Naive thymus-derived CD4-positive, alpha-beta T cell (primary cell): ENCODE measurements at regions not wholly inside any gene's neighbourhood (a gene's known extent, or its start where the extent isn't known, plus 50 kb on each side); places are given as distances from the start of the nearest gene placed in this dataset.

Experiments used
- ATAC-seq: fragments of 150-1000 bp; cut with Tn5 transposase; 2 replicates; pipeline ENCODE4 v1.10.0; 2021; ENCODE audit warnings: mild to moderate bottlenecking, moderate library complexity
- CTCF ChIA-PET: fragments of 350-600 bp; sonication (Branson Sonifier 250); formaldehyde crosslinking; loops from one replicate; lab custom pipeline; 2021; ENCODE audit warnings: antibody characterized with exemption; lab: Charles Lee
- POLR2A ChIA-PET: fragments of 350-600 bp; sonication (Branson Sonifier 250); formaldehyde crosslinking; loops from one replicate; lab custom pipeline; 2021; ENCODE audit warnings: antibody characterized with exemption, inconsistent platforms; lab: Charles Lee
- DNase-seq, 9 donors: peaks; one replicate each; pipeline versions ENCODE4 v3.0.0 to v3.0.0-alpha.2; 2020 to 2022; ENCODE audit warnings: mixed read lengths in 1 of 9
- H3K27ac ChIP-seq: one replicate; pipeline ENCODE4 v1.7.0; 2013; ENCODE audit warnings: mild to moderate bottlenecking, low read depth, low read length, moderate library complexity
- H3K27me3 ChIP-seq, 2 donors: one replicate each; pipeline ENCODE4 v1.7.0; 2013; ENCODE audit warnings: low read length in 2 of 2, mild to moderate bottlenecking in 2 of 2, moderate library complexity in 2 of 2; ENCODE audit not compliant: control insufficient read depth in 2 of 2, insufficient read depth in 2 of 2
- H3K36me3 ChIP-seq, 3 experiments: 1 replicate in 2 of 3; 2 replicates in 1 of 3; pipeline ENCODE4 v1.7.0; 2013; ENCODE audit warnings: low read length in 3 of 3, mild to moderate bottlenecking in 3 of 3, moderate library complexity in 1 of 3; ENCODE audit not compliant: insufficient read depth in 3 of 3, control insufficient read depth in 2 of 3
- H3K4me1 ChIP-seq, 2 donors: one replicate each; pipeline ENCODE4 v1.7.0; 2013; ENCODE audit warnings: low read length in 2 of 2, mild to moderate bottlenecking in 2 of 2, moderate library complexity in 1 of 2; ENCODE audit not compliant: control insufficient read depth in 2 of 2, insufficient read depth in 2 of 2
- H3K4me3 ChIP-seq: 2 replicates; pipeline ENCODE4 v1.7.0; 2013; ENCODE audit warnings: mild to moderate bottlenecking, low read length
- H3K9me3 ChIP-seq, 3 experiments: 1 replicate in 2 of 3; 2 replicates in 1 of 3; pipeline ENCODE4 v1.7.0; 2013; ENCODE audit warnings: low read length in 3 of 3; ENCODE audit not compliant: control insufficient read depth in 2 of 3
- H3K27ac Mint-ChIP-seq, 9 donors: one replicate each; pipeline ENCODE4 v1.8.0; 2020 to 2022; ENCODE audit warnings: mixed read lengths in 9 of 9, mild to moderate bottlenecking in 8 of 9, moderate library complexity in 5 of 9, inconsistent platforms in 2 of 9
- H3K27me3 Mint-ChIP-seq, 5 donors: one replicate each; pipeline ENCODE4 v1.8.0; 2021 to 2022; ENCODE audit warnings: mixed read lengths in 5 of 5, mild to moderate bottlenecking in 1 of 5
- H3K36me3 Mint-ChIP-seq, 5 donors: one replicate each; pipeline ENCODE4 v1.8.0; 2020 to 2022; ENCODE audit warnings: mixed read lengths in 5 of 5, mild to moderate bottlenecking in 3 of 5, inconsistent platforms in 1 of 5
- H3K4me1 Mint-ChIP-seq, 7 donors: one replicate each; pipeline ENCODE4 v1.8.0; 2020 to 2022; ENCODE audit warnings: mixed read lengths in 7 of 7, mild to moderate bottlenecking in 3 of 7, inconsistent platforms in 1 of 7
- H3K4me3 Mint-ChIP-seq, 10 donors: one replicate each; pipeline ENCODE4 v1.8.0; 2020 to 2022; ENCODE audit warnings: mild to moderate bottlenecking in 10 of 10, mixed read lengths in 10 of 10, moderate library complexity in 6 of 10, inconsistent platforms in 2 of 10
- H3K9me3 Mint-ChIP-seq, 11 donors: one replicate each; pipeline ENCODE4 v1.8.0; 2020 to 2022; ENCODE audit warnings: mixed read lengths in 11 of 11, mild to moderate bottlenecking in 4 of 11, inconsistent platforms in 1 of 11, moderate library complexity in 1 of 11
- intact Hi-C, 2 donors: fragments of 100-400 bp; cut with micrococcal nuclease; formaldehyde crosslinking; loops; one replicate each; pipeline ENCODE4 v1.15.1; 2023

GRCh38 chr9:82184524-82184923 is 196.0 kb downstream of the SPATA31D1 start:
- Histone ChIP-seq H3K27ac (no peak overlapping the region), H3K36me3 (no peaks in the 10 kb centered on the region), H3K27me3 (no peaks in the 10 kb centered on the region), H3K9me3 (no peaks in the 10 kb centered on the region), H3K4me1 (no peaks in the 10 kb centered on the region), H3K4me3 (no peak overlapping the region)
- no peak for ATAC-seq
- Mint-ChIP-seq H3K4me3 (no peak overlapping the region), H3K4me1 (no peaks in the 10 kb centered on the region), H3K36me3 (no peaks in the 10 kb centered on the region), H3K27me3 (no peaks in the 10 kb centered on the region), H3K27ac (no peak overlapping the region), H3K9me3 (peaks cover 0 to 8% (median 3%) of the 10 kb centered on the region in 11 donors)
- ChIA-PET POLR2A (no interaction called here), CTCF (no interaction called here)
- intact Hi-C loops: no loop called here
- DNase-seq: no peak

- ATAC-seq: no peak
- Histone ChIP-seq H3K9me3 (no peaks in the 10 kb centered on the region), H3K4me3 (no peak overlapping the region), H3K36me3 (no peaks in the 10 kb centered on the region), H3K27ac (no peak overlapping the region), H3K27me3 (no peaks in the 10 kb centered on the region), H3K4me1 (no peaks in the 10 kb centered on the region)
- POLR2A ChIA-PET: no interaction called here
- Mint-ChIP-seq H3K9me3 (peaks cover 0 to 14% (median 3%) of the 10 kb centered on the region in 11 donors), H3K4me1 (peaks cover 0 to 3% (median 0%) of the 10 kb centered on the region in 7 donors), H3K27ac (no peak overlapping the region), H3K36me3 (no peaks in the 10 kb centered on the region), H3K27me3 (peaks cover 0 to 4% (median 0%) of the 10 kb centered on the region in 5 donors), H3K4me3 (no peak overlapping the region)
- intact Hi-C loops: no loop called here
- CTCF ChIA-PET: no interaction called here
- DNase-seq: no peak
These were observed 200.2 kb downstream of the SPATA31D1 start for GRCh38 chr9:82188817-82189216.

DNA sequence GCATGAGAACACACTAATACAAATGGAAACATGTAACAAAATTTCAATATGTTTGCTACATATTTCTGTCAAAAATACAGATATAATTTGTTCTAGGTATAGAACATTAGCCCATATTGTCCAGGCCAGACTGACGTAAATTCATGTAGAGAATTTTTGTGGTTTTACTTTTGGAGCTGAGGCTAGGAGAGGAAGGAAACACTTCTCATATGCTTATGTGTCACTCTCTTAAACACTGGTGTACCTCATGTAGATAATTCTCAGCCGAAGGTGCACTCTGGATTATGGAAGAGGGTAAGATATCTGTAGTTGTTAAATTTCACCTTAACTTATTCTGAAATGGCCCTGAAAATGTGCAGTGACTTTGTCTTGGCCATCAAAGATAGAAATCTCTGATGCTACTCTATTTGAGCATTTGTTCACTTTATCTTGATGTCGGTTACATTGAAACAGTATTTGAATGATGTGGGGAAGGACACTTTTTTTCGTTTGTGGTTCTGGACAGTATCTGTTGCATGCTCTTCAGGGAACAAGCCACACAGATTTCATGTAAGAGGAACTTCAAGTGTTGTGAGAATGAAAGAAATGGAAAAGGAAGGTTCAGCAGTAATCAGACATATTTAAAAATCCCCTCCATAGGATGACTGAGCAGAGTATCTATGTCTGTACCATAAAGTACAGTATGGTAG is 202.7 kb downstream of the SPATA31D1 start:
- Mint-ChIP-seq H3K27ac (no peak overlapping the region), H3K27me3 (peaks cover 0 to 4% (median 0%) of the 10 kb centered on the region in 5 donors), H3K9me3 (peaks cover 0 to 18% (median 5%) of the 10 kb centered on the region in 11 donors), H3K36me3 (no peaks in the 10 kb centered on the region), H3K4me1 (peaks cover 0 to 3% (median 0%) of the 10 kb centered on the region in 7 donors), H3K4me3 (no peak overlapping the region)
- Histone ChIP-seq H3K9me3 (no peaks in the 10 kb centered on the region), H3K4me3 (no peak overlapping the region), H3K27me3 (no peaks in the 10 kb centered on the region), H3K4me1 (no peaks in the 10 kb centered on the region), H3K36me3 (no peaks in the 10 kb centered on the region), H3K27ac (no peak overlapping the region)
- DNase-seq: no peak
- intact Hi-C loops: no loop called here
- ATAC-seq: no peak
- ChIA-PET POLR2A (no interaction called here), CTCF (no interaction called here)

GRCh38 chr9:82192211-82192610 is 203.6 kb downstream of the SPATA31D1 start:
- Mint-ChIP-seq H3K27me3 (peaks cover 0 to 4% (median 0%) of the 10 kb centered on the region in 5 donors), H3K27ac (no peak overlapping the region), H3K4me3 (no peak overlapping the region), H3K9me3 (peaks cover 0 to 18% (median 5%) of the 10 kb centered on the region in 11 donors), H3K36me3 (no peaks in the 10 kb centered on the region), H3K4me1 (peaks cover 0 to 3% (median 0%) of the 10 kb centered on the region in 7 donors)
- intact Hi-C loops: no loop called here
- no peaks in the 10 kb centered on the region for H3K9me3 ChIP-seq
- no peak overlapping the region for H3K27ac ChIP-seq
- ChIA-PET CTCF (no interaction called here), POLR2A (no interaction called here)
- no peak for DNase-seq
- H3K4me3 ChIP-seq: no peak overlapping the region
- H3K36me3 ChIP-seq: no peaks in the 10 kb centered on the region
- H3K4me1 ChIP-seq: no peaks in the 10 kb centered on the region
- ATAC-seq: no peak
- no peaks in the 10 kb centered on the region for H3K27me3 ChIP-seq

GRCh38 chr9:82196622-82197441 is 208.3 kb downstream of the SPATA31D1 start:
- Mint-ChIP-seq H3K9me3 (peaks cover 0 to 17% (median 4%) of the 10 kb centered on the region in 11 donors), H3K27me3 (no peaks in the 10 kb centered on the region), H3K4me3 (no peak overlapping the region), H3K36me3 (no peaks in the 10 kb centered on the region), H3K27ac (no peak overlapping the region), H3K4me1 (no peaks in the 10 kb centered on the region)
- intact Hi-C loops: no loop called here
- POLR2A ChIA-PET: no interaction called here
- CTCF ChIA-PET: no interaction called here
- no peaks in the 10 kb centered on the region for H3K36me3 ChIP-seq
- no peak for ATAC-seq
- H3K9me3 ChIP-seq: no peaks in the 10 kb centered on the region
- no peaks in the 10 kb centered on the region for H3K27me3 ChIP-seq
- DNase-seq: no peak
- H3K27ac ChIP-seq: no peak overlapping the region
- no peaks in the 10 kb centered on the region for H3K4me1 ChIP-seq
- no peak overlapping the region for H3K4me3 ChIP-seq

DNA sequence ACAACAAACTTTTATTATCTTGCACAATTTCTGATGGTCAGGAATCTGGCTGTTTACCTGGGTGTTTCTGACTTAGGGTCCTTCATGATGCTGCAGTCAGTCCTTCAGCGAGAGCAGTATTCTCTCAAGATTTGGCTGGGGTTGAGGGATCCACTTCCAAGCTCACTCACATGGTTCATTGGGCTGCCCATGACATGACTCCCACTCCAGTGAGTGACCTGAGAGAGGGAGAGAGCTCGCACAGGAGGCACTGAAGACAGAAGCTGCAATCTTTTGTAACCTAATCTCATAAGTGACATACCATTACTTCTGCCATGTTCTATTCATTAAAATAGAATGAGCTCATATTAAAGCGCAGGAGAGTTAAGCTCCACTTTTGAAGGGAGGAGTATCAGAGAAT is 212.6 kb downstream of the SPATA31D1 start:
- DNase-seq: no peak
- H3K27ac Mint-ChIP-seq: no peak overlapping the region
- Histone ChIP-seq H3K27ac (no peak overlapping the region), H3K4me1 (no peaks in the 10 kb centered on the region), H3K27me3 (no peaks in the 10 kb centered on the region), H3K36me3 (no peaks in the 10 kb centered on the region), H3K4me3 (no peak overlapping the region), H3K9me3 (no peaks in the 10 kb centered on the region)
- peaks cover 0 to 6% (median 0%) of the 10 kb centered on the region in 11 donors for H3K9me3 Mint-ChIP-seq
- ATAC-seq: no peak
- ChIA-PET POLR2A (no interaction called here), CTCF (no interaction called here)
- H3K36me3 Mint-ChIP-seq: no peaks in the 10 kb centered on the region
- H3K4me3 Mint-ChIP-seq: no peak overlapping the region
- no peaks in the 10 kb centered on the region for H3K27me3 Mint-ChIP-seq
- intact Hi-C loops: no loop called here
- H3K4me1 Mint-ChIP-seq: no peaks in the 10 kb centered on the region
